ENCODE measurements at regions not wholly inside any gene's neighbourhood (a gene's known extent, or its start where the extent isn't known, plus 50 kb on each side); places are given as distances from the start of the nearest gene placed in this dataset.

GRCh38 chr3:3675186-3675585 lies 124.0 kb upstream of the LRRN1 start:
- TF ChIP-seq EZH2 (IDR thresholded peaks at IDR 0.05; ENCODE audit: borderline replicate concordance, low read depth, low read length, severe bottlenecking) (no peak), CTCF (IDR thresholded peaks at IDR 0.05; ENCODE audit: borderline replicate concordance, extremely low read depth, low read length, poor library complexity, severe bottlenecking) (no peak)
